Activated T-cell treated with anti-CD3 and anti-CD28 coated beads for 48 hours (primary cell): ENCODE measurements at regions not wholly inside any gene's neighbourhood (a gene's known extent, or its start where the extent isn't known, plus 50 kb on each side); places are given as distances from the start of the nearest gene placed in this dataset.

Experiments used
- DNase-seq: peaks from one replicate; pipeline ENCODE4 v3.0.0-alpha.2; 2020; ENCODE audit warnings: low read depth

DNA sequence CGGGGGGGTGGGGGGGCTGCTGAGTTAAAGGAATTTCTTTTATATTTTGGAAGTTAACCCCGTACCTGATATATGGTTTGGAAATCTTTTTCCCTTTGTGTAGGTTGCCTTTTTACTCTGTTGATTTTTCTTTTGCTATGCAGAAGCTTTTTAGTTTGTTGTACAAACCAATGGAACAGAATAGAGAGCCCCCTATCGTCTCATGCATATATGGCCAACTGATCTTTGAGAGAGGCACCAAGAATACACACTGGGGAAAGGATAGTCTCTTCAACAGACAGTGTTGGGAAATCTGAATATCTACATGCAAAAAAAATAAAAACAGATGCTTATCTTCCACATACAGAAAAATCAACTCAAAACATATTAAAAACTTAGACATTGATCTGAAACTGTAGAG, 647.8 kb upstream of the KLHL29 start:
- no peak for DNase-seq

GRCh38 chr2:22741216-22741615, 643.8 kb upstream of the KLHL29 start:
- no peak for DNase-seq

- DNase-seq: no peak
Measured at GRCh38 chr2:22748909-22749308, 636.1 kb upstream of the KLHL29 start.

DNA sequence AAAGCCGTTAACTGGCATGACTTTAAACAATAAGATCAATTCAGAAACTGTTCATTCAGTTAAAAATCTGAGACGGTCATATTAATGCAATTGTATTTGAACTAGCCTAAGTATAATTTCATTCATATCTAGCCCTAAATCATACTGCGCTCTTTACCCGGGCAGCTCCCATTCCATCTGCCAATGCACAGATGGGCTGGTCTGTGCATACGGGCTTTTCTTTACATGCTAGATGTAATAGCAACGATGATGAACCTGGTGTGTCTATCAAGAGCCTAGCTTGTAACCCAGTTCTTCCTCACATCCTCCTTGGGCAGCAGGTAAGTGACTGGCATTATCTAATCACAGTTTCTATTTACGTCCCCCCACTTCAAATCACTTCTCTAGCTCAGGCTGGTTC, 631.5 kb upstream of the KLHL29 start:
- DNase-seq: no peak

DNA sequence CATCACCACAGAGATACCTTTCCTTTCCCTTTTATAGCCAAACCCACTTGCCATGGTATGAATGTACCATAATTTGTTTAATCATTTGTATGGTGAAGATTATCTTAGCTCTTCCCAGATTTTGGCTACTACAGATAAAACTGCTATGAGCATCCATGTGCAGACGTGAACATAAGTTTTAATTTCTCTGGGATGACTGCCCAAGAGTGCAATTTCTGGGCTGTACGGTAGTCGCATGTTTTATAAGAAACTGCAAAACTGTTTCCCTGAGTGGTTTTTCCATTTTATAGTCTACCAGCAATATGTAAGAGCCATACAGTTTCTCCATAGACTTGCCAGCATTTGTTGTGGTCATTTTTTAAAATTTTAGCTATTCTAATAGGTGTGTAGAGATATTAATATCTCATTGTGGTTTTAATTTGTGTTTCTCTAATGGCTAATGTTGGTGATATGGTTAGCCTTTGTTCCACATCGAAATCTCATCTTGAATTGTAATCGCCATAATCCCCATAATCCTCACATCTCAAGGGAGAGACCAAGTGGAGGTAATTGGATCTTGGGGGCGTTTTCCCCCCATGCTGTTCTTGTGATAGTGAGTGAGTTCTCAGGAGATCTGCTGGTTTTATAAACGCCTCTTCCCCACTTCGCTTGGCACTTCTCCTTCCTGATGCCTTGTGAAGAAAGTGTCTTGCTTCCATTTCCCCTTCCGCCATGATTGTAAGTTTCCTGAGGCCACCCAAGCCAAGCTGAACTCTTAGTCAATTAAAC, 628.5 kb upstream of the KLHL29 start:
- DNase-seq: no peak

DNA sequence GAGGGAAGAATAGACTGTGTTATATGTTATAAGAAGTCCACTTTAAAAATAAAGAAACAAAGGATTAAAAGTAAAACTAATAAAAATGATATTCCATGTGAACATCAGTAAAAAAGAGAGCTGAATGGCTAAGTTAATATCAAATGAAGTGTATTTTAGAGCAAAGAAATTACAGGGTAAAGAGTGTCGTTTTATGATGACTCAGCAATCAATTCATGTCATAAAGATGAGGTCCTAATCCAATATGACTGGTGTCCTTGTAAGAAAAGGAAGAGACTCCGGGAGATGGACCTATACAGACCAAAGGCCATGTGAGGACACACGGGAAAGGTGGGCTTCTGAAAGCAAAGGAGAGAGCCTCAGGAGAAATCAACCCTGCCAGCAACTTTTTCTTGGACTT, 615.5 kb upstream of the KLHL29 start:
- DNase-seq: no peak

DNA sequence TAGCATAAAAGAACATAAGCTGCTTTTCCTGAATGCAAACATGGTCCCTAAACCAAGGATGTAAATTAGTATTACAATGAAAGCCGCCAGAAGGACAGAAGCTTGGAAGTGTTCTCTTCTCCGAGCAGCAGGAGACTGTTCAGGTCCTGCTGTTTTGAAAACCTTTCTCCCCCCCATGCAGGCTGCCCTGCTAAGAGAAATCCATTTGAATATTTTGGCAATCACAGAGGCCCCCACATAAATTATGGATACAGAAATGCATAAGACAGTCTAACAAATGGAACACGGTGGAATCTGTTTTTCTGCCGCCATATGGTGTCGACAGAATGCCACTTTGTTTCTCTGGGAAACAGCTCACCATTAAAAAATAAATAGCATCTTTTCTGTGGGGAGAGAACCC, 600.4 kb upstream of the KLHL29 start:
- no peak for DNase-seq

- DNase-seq: no peak
Measured at GRCh38 chr2:22786817-22787216, 598.2 kb upstream of the KLHL29 start.

GRCh38 chr2:22787745-22788144, 597.2 kb upstream of the KLHL29 start:
- DNase-seq: no peak

DNA sequence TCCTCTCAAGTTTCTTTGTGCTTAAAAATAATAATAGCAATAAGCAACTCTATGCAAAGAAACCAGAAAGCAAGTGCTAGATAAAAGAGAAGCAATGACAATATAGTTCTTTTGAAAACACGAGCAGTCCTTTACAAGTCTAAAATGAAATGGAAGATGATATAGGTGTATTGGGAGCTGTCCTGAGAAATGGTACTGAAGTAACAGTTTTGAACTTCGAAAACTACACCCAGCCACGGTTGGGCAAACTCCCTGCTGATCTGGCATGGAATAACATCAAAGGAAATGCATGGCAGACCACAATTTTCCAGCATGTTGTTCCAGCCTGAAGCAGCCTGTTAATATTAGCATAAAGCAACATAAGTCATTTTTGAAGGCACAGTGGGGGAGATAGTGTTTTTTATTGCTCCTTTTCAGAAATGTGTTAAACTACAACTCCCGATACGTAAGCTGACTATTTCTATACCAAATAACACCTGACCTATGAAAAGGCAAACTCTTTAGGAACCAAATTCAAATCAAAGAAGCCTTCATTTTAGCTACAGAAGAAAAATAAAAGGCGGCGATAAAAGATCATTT, 596.1 kb upstream of the KLHL29 start:
- DNase-seq: no peak

DNA sequence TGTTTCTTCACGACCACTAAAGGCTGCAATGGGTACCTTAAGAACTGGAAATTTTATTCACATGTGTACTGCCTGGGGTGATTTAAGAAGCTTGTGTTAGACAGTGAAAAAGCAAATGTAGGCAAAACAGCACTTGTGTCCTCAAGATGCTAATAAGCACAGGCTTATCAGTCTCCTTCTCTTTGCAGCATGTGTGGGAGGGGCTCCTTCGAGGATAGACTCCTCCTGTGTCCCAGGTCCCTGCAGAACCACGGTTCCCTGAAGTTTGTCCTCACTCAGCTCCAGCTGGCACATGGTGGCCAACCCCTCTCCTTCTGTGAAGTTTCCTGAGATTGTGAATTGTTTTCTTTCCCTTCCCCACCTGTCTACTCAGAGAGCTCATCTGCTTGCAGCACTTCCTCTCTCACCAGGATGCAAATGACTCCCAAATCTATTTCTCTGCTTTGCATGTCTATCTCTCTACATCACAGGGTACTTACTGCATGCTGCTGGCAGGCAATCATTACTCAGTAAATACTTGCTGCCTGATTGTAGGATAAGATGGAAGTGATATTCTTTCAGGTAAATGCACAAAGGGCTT, 589.6 kb upstream of the KLHL29 start:
- no peak for DNase-seq

DNA sequence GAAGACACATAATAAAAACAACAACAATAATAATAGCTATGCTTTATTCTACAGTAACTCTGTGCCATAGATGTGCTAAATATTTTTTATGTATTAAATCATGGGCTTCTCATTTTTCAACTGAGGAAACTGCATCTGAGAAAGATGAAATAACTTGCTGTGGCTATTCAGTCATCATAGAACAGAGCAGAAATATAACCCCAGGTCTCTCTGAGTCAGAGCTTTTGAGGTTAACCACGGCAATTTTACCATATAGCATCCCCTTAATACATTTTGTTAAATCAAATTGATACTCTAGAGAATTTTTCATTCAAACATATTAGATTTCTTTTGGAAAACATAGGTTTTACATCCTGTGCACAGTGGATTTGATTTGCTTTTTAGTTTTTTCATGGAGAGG, 586.6 kb upstream of the KLHL29 start:
- DNase-seq: no peak

GRCh38 chr2:22800412-22800811, 584.6 kb upstream of the KLHL29 start:
- DNase-seq: no peak

DNA sequence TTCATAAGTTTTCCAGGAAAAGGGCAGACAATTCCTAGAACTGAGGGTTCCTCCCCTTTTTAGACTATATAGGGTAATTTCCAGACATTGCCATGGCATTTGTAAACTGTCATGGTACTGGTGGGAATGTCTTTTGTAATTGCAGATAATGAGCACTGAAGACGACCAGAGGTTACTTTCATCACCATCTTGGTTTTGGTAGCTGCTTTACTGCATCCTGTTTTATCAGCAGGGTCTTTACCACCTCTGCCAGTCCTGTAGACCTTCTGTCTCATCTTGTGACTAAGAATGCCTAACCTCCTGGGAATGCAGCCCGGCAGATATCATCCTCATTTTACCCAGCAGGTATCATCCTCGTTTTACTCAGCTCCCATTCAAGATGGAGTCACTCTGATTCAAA, 583.9 kb upstream of the KLHL29 start:
- DNase-seq: no peak

DNA sequence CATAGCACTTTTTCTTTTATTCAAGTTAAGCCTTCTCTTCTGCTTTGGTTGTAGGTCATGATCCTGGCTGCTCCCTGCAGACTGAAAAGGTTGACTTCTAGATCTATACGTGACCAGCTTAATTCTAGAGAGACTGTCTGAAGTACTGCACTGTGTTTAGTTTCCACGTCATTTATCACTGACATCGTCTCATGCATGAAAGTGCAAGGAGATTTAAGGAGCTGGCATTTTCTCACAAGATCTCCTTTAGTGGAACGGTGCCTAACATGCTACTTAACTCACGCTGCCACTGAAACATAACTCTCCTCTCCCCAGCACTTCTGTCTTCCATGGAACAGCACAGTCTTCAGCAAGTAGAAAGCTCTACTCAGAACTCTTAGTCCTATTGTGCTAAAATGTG, 583.0 kb upstream of the KLHL29 start:
- DNase-seq: no peak

- DNase-seq: no peak
Measured at GRCh38 chr2:22807872-22808271, 577.1 kb upstream of the KLHL29 start.

DNA sequence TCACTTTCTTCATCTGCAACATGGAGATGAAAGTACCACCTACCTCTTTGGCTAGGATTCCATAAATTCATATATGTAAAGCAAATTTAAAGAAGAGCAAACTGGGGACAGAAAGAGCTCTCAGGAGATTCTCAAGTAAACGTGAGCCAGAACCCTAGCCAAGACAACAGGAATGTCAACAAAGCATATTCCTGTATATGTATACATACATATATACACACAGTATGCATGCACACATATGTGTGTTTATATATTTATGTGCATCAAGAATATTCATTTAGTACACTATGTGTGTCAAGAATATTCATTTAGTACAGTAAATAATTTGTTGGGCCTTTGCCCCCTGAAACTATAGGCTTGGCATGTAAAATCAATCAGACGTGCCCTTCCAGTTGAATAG, 574.4 kb upstream of the KLHL29 start:
- DNase-seq: no peak

GRCh38 chr2:22812065-22812680, 572.8 kb upstream of the KLHL29 start:
- DNase-seq: no peak

- no peak for DNase-seq
Measured at GRCh38 chr2:22817197-22817596, 567.8 kb upstream of the KLHL29 start.

DNA sequence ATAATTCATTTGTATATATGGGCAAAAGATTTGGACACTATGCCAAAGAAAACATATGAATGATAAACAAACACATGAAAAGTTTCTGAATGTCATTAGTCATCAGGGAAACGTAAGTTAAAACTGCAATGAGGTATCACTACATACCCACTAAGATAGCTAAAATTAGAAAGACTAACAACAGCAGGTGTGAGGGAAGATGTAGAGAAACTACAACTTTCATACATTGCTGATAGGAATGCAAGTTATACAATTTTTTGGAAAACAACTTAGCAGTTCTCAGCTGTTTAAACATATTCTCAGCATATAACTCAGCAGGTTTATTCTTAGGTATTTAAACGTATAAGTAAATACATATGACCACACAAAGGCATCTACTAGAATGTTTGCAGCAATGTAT, 563.5 kb upstream of the KLHL29 start:
- no peak for DNase-seq

GRCh38 chr2:22822835-22823234, 562.1 kb upstream of the KLHL29 start:
- DNase-seq: no peak

DNA sequence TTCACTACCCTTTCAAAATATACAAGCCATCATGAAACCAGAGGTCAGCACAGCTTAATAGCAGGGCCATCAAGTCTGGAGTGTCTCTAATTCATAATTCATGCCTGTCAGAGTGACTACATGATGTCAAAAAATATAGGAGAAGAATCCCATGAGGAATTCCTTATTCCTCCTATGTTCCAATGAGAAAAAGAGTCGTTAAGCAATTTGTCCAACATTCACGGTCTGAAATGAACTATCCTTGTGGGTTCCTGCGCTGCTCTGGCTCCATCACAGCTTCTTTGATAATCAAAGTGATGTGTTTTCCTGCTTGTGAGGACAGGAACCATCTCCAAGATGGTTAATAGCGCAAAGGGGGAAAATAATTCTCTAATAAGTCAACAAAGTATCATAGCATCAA, 560.4 kb upstream of the KLHL29 start:
- DNase-seq: no peak

DNA sequence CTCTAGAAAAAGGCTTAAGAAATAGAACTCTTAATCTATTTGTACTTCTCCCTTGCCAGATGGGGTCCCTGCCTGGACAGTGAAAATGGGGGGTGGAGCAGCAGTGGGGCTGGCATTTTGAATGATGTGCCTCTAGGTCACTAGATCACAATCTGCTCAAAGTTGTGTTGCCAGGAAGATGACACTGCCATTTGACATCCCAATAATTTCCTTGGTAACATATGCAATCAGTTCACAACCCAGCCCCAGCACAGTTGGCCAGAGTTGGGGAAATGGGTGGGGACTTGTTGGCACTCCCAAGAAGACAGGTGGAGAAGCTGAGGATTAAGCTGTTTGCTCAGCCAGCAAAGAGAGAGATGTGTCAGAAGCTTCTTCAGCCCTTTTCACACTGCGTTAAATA, 558.3 kb upstream of the KLHL29 start:
- no peak for DNase-seq
